DMS153 (cell line): ENCODE measurements at regions not wholly inside any gene's neighbourhood (a gene's known extent, or its start where the extent isn't known, plus 50 kb on each side); places are given as distances from the start of the nearest gene placed in this dataset.

Experiments used
- DNase-seq: peaks from one replicate; lab custom pipeline; 2025; lab: John Stamatoyannopoulos, UW

- no peak for DNase-seq
Measured at GRCh38 chr22:49507607-49508292, 319.9 kb downstream of the BRD1 start.

GRCh38 chr22:49506010-49506400 lies 321.7 kb downstream of the BRD1 start:
- DNase-seq: no peak

GRCh38 chr22:49505337-49506009 lies 322.2 kb downstream of the BRD1 start:
- no peak for DNase-seq

- no peak for DNase-seq
Measured at GRCh38 chr22:49503896-49504521, 323.7 kb downstream of the BRD1 start.

GRCh38 chr22:49503321-49503720 lies 324.4 kb downstream of the BRD1 start:
- DNase-seq: no peak

- no peak for DNase-seq
Measured at GRCh38 chr22:49502126-49502826, 325.4 kb downstream of the BRD1 start.

GRCh38 chr22:49500942-49501395 lies 326.7 kb downstream of the BRD1 start:
- no peak for DNase-seq

GRCh38 chr22:49500076-49500460 lies 327.6 kb downstream of the BRD1 start:
- no peak for DNase-seq

- no peak for DNase-seq
Measured at GRCh38 chr22:49499433-49500075, 328.1 kb downstream of the BRD1 start.

GRCh38 chr22:49497266-49497665 lies 330.4 kb downstream of the BRD1 start:
- DNase-seq: no peak

GRCh38 chr22:49494555-49494954 lies 333.1 kb downstream of the BRD1 start:
- DNase-seq: no peak

- DNase-seq: no peak
Measured at GRCh38 chr22:49492741-49493251, 334.9 kb downstream of the BRD1 start.

GRCh38 chr22:49492308-49492707 lies 335.4 kb downstream of the BRD1 start:
- DNase-seq: no peak

GRCh38 chr22:49491726-49492125 lies 335.9 kb downstream of the BRD1 start:
- no peak for DNase-seq

- no peak for DNase-seq
Measured at GRCh38 chr22:49491221-49491635, 336.4 kb downstream of the BRD1 start.

- DNase-seq: no peak
Measured at GRCh38 chr22:49490692-49491091, 337.0 kb downstream of the BRD1 start.

- no peak for DNase-seq
Measured at GRCh38 chr22:49489821-49490220, 337.9 kb downstream of the BRD1 start.

- DNase-seq: no peak
Measured at GRCh38 chr22:49488943-49489342, 338.7 kb downstream of the BRD1 start.

- no peak for DNase-seq
Measured at GRCh38 chr22:49487950-49488349, 339.7 kb downstream of the BRD1 start.

GRCh38 chr22:49486225-49486624 lies 341.4 kb downstream of the BRD1 start:
- DNase-seq: no peak

- no peak for DNase-seq
Measured at GRCh38 chr22:49483946-49484345, 343.7 kb downstream of the BRD1 start.
